HEK293 (cell line): ENCODE measurements at regions not wholly inside any gene's neighbourhood (a gene's known extent, or its start where the extent isn't known, plus 50 kb on each side); places are given as distances from the start of the nearest gene placed in this dataset.

Source experiments
- BCL11B ChIP-seq: fragments of 450-650 bp; formaldehyde crosslinking; IDR thresholded peaks from 2 replicates; pipeline ENCODE4 v1.5.1; 2016; ENCODE audit warnings: low read depth, missing biosample characterization, missing genetic modification characterization
- GLI2 ChIP-seq: fragments of 450-650 bp; formaldehyde crosslinking; IDR thresholded peaks from 2 replicates; pipeline ENCODE4; 2017; ENCODE audit warnings: missing biosample characterization, missing genetic modification characterization, low read depth, borderline replicate concordance
- HOXC10 ChIP-seq: sonication (generic); formaldehyde crosslinking; IDR thresholded peaks from 2 replicates; pipeline ENCODE4 v1.8.1; 2023; ENCODE audit warnings: mild to moderate bottlenecking, missing genetic modification reagents
- KLF8 ChIP-seq: fragments of 450-650 bp; formaldehyde crosslinking; IDR thresholded peaks from 2 replicates; pipeline ENCODE4 v1.5.1; 2016; ENCODE audit warnings: missing biosample characterization, missing genetic modification characterization
- MEIS1 ChIP-seq: sonication (generic); formaldehyde crosslinking; IDR thresholded peaks from 2 replicates; pipeline ENCODE4 v1.8.1; 2022; ENCODE audit warnings: missing genetic modification reagents, mild to moderate bottlenecking, borderline replicate concordance
- OVOL3 ChIP-seq: fragments of 450-650 bp; formaldehyde crosslinking; IDR thresholded peaks from 2 replicates; pipeline ENCODE4 v1.5.1; 2016; ENCODE audit warnings: missing biosample characterization, missing genetic modification characterization
- RBAK ChIP-seq: fragments of 450-650 bp; formaldehyde crosslinking; IDR thresholded peaks from 2 replicates; pipeline ENCODE4 v1.5.1; 2016; ENCODE audit warnings: missing biosample characterization, missing genetic modification characterization
- ZBTB17 ChIP-seq: fragments of 450-650 bp; formaldehyde crosslinking; IDR thresholded peaks from 2 replicates; pipeline ENCODE4 v1.5.1; 2016; ENCODE audit warnings: missing biosample characterization, missing genetic modification characterization
- ZBTB8A ChIP-seq: fragments of 450-650 bp; formaldehyde crosslinking; IDR thresholded peaks from 2 replicates; pipeline ENCODE4 v1.5.1; 2016; ENCODE audit warnings: missing biosample characterization, missing genetic modification characterization
- ZFP3 ChIP-seq: fragments of 450-650 bp; formaldehyde crosslinking; IDR thresholded peaks from 2 replicates; pipeline ENCODE4 v1.5.1; 2016; ENCODE audit warnings: low read depth, missing biosample characterization, missing genetic modification characterization
- ZFP41 ChIP-seq: fragments of 450-650 bp; formaldehyde crosslinking; IDR thresholded peaks from 2 replicates; pipeline ENCODE4 v1.5.1; 2016; ENCODE audit warnings: missing biosample characterization, missing genetic modification characterization, borderline replicate concordance
- ZNF121 ChIP-seq: fragments of 450-650 bp; formaldehyde crosslinking; IDR thresholded peaks from 2 replicates; pipeline ENCODE4 v1.5.1; 2016; ENCODE audit warnings: missing biosample characterization, missing genetic modification characterization
- ZNF169 ChIP-seq: fragments of 450-650 bp; formaldehyde crosslinking; IDR thresholded peaks from 2 replicates; pipeline ENCODE4 v1.5.1; 2016; ENCODE audit warnings: missing biosample characterization, missing genetic modification characterization
- ZNF2 ChIP-seq: fragments of 450-650 bp; formaldehyde crosslinking; IDR thresholded peaks from 2 replicates; pipeline ENCODE4 v1.5.1; 2016; ENCODE audit warnings: missing biosample characterization, missing genetic modification characterization
- ZNF211 ChIP-seq: fragments of 450-650 bp; formaldehyde crosslinking; IDR thresholded peaks from 2 replicates; pipeline ENCODE4 v1.5.1; 2016; ENCODE audit warnings: low read depth, missing biosample characterization, missing genetic modification characterization
- ZNF274 ChIP-seq, 2 experiments: fragments of 200-500 bp in 1 of 2; fragments of 450-650 bp in 1 of 2; sonication (Bioruptor generic) in 1 of 2; formaldehyde crosslinking in 1 of 2; IDR thresholded peaks; 2 replicates each; pipeline versions ENCODE4 v1.5.1 to v1.6.1; 2014 to 2016; ENCODE audit warnings: borderline replicate concordance in 1 of 2, inconsistent platforms in 1 of 2, low read length in 1 of 2, missing biosample characterization in 1 of 2, missing genetic modification characterization in 1 of 2
- ZNF416 ChIP-seq: fragments of 450-650 bp; formaldehyde crosslinking; IDR thresholded peaks from 2 replicates; pipeline ENCODE4 v1.5.1; 2016; ENCODE audit warnings: missing biosample characterization, missing genetic modification characterization
- ZNF423 ChIP-seq: fragments of 450-650 bp; formaldehyde crosslinking; IDR thresholded peaks from 2 replicates; pipeline ENCODE4 v1.5.1; 2016; ENCODE audit warnings: missing biosample characterization, missing genetic modification characterization
- ZNF426 ChIP-seq: fragments of 450-650 bp; formaldehyde crosslinking; IDR thresholded peaks from 2 replicates; pipeline ENCODE4 v1.5.1; 2017; ENCODE audit warnings: missing biosample characterization, missing genetic modification characterization, mild to moderate bottlenecking, inconsistent platforms, moderate library complexity
- ZNF433 ChIP-seq: fragments of 450-650 bp; formaldehyde crosslinking; IDR thresholded peaks from 2 replicates; pipeline ENCODE4 v1.5.1; 2016; ENCODE audit warnings: missing biosample characterization, missing genetic modification characterization, low read depth
- ZNF501 ChIP-seq: fragments of 450-650 bp; formaldehyde crosslinking; IDR thresholded peaks from 2 replicates; pipeline ENCODE4 v1.5.1; 2016; ENCODE audit warnings: missing biosample characterization, missing genetic modification characterization
- ZNF521 ChIP-seq: fragments of 450-650 bp; formaldehyde crosslinking; IDR thresholded peaks from 2 replicates; pipeline ENCODE4 v1.5.1; 2017; ENCODE audit warnings: missing biosample characterization, mild to moderate bottlenecking, missing genetic modification characterization
- ZNF549 ChIP-seq: fragments of 450-650 bp; IDR thresholded peaks from 2 replicates; pipeline ENCODE4 v1.5.1; 2018; ENCODE audit warnings: missing biosample characterization, missing genetic modification characterization, mild to moderate bottlenecking, inconsistent platforms, moderate library complexity
- ZNF600 ChIP-seq: fragments of 450-650 bp; formaldehyde crosslinking; IDR thresholded peaks from 2 replicates; pipeline ENCODE4 v1.5.1; 2016; ENCODE audit warnings: missing biosample characterization, missing genetic modification characterization
- ZNF610 ChIP-seq: fragments of 450-650 bp; formaldehyde crosslinking; IDR thresholded peaks from 2 replicates; pipeline ENCODE4 v1.5.1; 2016; ENCODE audit warnings: missing biosample characterization, missing genetic modification characterization, borderline replicate concordance
- ZNF621 ChIP-seq: fragments of 450-650 bp; formaldehyde crosslinking; IDR thresholded peaks from 2 replicates; pipeline ENCODE4 v1.5.1; 2017; ENCODE audit warnings: missing biosample characterization, missing genetic modification characterization
- ZNF747 ChIP-seq: fragments of 450-650 bp; formaldehyde crosslinking; IDR thresholded peaks from 2 replicates; pipeline ENCODE4 v1.5.1; 2016; ENCODE audit warnings: missing biosample characterization, missing genetic modification characterization
- ZNF76 ChIP-seq: fragments of 450-650 bp; formaldehyde crosslinking; IDR thresholded peaks from 2 replicates; pipeline ENCODE4; 2016; ENCODE audit warnings: low read depth, missing biosample characterization, missing genetic modification characterization, borderline replicate concordance
- ZNF777 ChIP-seq: fragments of 450-650 bp; formaldehyde crosslinking; IDR thresholded peaks from 2 replicates; pipeline ENCODE4 v1.5.1; 2017; ENCODE audit warnings: missing biosample characterization, missing genetic modification characterization, borderline replicate concordance
- TF ChIP-seq, protein P1 (sequence below): fragments of 450-650 bp; formaldehyde crosslinking; IDR thresholded peaks from 2 replicates; pipeline ENCODE4 v1.5.1; 2017; ENCODE audit warnings: missing biosample characterization, missing genetic modification characterization
- TF ChIP-seq, protein P2 (sequence below): fragments of 450-650 bp; formaldehyde crosslinking; IDR thresholded peaks from 2 replicates; pipeline ENCODE4 v1.5.1; 2017; ENCODE audit warnings: missing biosample characterization, missing genetic modification characterization
- TF ChIP-seq, protein P3 (sequence below): fragments of 450-650 bp; formaldehyde crosslinking; IDR thresholded peaks from 2 replicates; pipeline ENCODE4 v1.5.1; 2016; ENCODE audit warnings: missing biosample characterization, missing genetic modification characterization, low read depth
- TF ChIP-seq, protein P4 (sequence below): fragments of 450-650 bp; formaldehyde crosslinking; IDR thresholded peaks from 2 replicates; pipeline ENCODE4 v1.5.1; 2016; ENCODE audit warnings: missing biosample characterization, missing genetic modification characterization

DNA sequence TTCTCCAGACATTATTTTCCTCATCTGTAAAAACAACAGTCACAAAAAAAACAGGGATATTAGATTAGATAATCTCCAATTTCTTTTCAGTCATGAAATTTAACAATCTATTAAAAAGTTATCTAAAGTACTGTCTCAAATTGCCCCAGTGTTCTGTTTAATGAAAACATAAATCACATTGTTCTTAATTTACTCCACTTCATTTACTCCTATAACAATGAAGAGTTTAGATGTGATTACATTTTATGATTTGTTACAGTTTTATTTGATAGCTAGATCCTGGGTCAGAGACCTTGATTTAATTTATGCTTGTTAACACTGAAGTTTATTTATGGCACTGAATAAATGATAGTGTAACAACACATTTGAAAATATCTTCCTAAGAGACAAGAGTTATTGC lies 230.2 kb upstream of the TRPC4 start (continued):
- TF ChIP-seq HOXC10 (CRISPR knock-in tag) (no peak), ZNF2 (tag by site-specific recombination) (no peak), ZNF549 (tag by site-specific recombination) (no peak), ZNF423 (tag by site-specific recombination) (0 out of 2 replicates have a peak, but pooled peaks have one; percentile 13), MEIS1 (CRISPR knock-in tag) (no peak), BCL11B (peak; percentile 96), ZNF501 (tag by site-specific recombination) (no peak), ZNF211 (tag by site-specific recombination) (no peak), ZBTB8A (no peak), ZNF121 (tag by site-specific recombination) (no peak), ZNF600 (tag by site-specific recombination) (no peak), ZNF274 (IDR thresholded peaks at IDR 0.05; ENCODE audit: low read length) (no peak), ZNF274 (tag by site-specific recombination; IDR thresholded peaks at IDR 0.05; ENCODE audit: borderline replicate concordance) (no peak), GLI2 (tag by site-specific recombination) (peak; percentile 7; the same call in 1 of the 2 replicates), ZNF747 (tag by site-specific recombination) (no peak), ZNF610 (tag by site-specific recombination) (no peak), OVOL3 (tag by site-specific recombination) (no peak), ZNF433 (no peak), ZFP41 (no peak), ZNF76 (no peak), ZFP3 (no peak), KLF8 (tag by site-specific recombination) (no peak), ZNF777 (tag by site-specific recombination) (no peak), ZNF621 (tag by site-specific recombination) (no peak), ZBTB17 (no peak), RBAK (no peak), ZNF169 (tag by site-specific recombination) (no peak), ZNF521 (tag by site-specific recombination) (no peak), ZNF416 (tag by site-specific recombination) (no peak), ZNF426 (no peak)
- TF ChIP-seq, protein P1, sequence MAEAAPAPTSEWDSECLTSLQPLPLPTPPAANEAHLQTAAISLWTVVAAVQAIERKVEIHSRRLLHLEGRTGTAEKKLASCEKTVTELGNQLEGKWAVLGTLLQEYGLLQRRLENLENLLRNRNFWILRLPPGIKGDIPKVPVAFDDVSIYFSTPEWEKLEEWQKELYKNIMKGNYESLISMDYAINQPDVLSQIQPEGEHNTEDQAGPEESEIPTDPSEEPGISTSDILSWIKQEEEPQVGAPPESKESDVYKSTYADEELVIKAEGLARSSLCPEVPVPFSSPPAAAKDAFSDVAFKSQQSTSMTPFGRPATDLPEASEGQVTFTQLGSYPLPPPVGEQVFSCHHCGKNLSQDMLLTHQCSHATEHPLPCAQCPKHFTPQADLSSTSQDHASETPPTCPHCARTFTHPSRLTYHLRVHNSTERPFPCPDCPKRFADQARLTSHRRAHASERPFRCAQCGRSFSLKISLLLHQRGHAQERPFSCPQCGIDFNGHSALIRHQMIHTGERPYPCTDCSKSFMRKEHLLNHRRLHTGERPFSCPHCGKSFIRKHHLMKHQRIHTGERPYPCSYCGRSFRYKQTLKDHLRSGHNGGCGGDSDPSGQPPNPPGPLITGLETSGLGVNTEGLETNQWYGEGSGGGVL (tag by site-specific recombination), result no peak
- TF ChIP-seq, protein P2, sequence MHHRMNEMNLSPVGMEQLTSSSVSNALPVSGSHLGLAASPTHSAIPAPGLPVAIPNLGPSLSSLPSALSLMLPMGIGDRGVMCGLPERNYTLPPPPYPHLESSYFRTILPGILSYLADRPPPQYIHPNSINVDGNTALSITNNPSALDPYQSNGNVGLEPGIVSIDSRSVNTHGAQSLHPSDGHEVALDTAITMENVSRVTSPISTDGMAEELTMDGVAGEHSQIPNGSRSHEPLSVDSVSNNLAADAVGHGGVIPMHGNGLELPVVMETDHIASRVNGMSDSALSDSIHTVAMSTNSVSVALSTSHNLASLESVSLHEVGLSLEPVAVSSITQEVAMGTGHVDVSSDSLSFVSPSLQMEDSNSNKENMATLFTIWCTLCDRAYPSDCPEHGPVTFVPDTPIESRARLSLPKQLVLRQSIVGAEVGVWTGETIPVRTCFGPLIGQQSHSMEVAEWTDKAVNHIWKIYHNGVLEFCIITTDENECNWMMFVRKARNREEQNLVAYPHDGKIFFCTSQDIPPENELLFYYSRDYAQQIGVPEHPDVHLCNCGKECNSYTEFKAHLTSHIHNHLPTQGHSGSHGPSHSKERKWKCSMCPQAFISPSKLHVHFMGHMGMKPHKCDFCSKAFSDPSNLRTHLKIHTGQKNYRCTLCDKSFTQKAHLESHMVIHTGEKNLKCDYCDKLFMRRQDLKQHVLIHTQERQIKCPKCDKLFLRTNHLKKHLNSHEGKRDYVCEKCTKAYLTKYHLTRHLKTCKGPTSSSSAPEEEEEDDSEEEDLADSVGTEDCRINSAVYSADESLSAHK (tag by site-specific recombination), result 0 out of 2 replicates have a peak, but pooled peaks have one; percentile 25
- TF ChIP-seq, protein P3, sequence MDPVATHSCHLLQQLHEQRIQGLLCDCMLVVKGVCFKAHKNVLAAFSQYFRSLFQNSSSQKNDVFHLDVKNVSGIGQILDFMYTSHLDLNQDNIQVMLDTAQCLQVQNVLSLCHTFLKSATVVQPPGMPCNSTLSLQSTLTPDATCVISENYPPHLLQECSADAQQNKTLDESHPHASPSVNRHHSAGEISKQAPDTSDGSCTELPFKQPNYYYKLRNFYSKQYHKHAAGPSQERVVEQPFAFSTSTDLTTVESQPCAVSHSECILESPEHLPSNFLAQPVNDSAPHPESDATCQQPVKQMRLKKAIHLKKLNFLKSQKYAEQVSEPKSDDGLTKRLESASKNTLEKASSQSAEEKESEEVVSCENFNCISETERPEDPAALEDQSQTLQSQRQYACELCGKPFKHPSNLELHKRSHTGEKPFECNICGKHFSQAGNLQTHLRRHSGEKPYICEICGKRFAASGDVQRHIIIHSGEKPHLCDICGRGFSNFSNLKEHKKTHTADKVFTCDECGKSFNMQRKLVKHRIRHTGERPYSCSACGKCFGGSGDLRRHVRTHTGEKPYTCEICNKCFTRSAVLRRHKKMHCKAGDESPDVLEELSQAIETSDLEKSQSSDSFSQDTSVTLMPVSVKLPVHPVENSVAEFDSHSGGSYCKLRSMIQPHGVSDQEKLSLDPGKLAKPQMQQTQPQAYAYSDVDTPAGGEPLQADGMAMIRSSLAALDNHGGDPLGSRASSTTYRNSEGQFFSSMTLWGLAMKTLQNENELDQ (tag by site-specific recombination), result no peak; the same call in 1 of the 2 replicates
- TF ChIP-seq, protein P4, sequence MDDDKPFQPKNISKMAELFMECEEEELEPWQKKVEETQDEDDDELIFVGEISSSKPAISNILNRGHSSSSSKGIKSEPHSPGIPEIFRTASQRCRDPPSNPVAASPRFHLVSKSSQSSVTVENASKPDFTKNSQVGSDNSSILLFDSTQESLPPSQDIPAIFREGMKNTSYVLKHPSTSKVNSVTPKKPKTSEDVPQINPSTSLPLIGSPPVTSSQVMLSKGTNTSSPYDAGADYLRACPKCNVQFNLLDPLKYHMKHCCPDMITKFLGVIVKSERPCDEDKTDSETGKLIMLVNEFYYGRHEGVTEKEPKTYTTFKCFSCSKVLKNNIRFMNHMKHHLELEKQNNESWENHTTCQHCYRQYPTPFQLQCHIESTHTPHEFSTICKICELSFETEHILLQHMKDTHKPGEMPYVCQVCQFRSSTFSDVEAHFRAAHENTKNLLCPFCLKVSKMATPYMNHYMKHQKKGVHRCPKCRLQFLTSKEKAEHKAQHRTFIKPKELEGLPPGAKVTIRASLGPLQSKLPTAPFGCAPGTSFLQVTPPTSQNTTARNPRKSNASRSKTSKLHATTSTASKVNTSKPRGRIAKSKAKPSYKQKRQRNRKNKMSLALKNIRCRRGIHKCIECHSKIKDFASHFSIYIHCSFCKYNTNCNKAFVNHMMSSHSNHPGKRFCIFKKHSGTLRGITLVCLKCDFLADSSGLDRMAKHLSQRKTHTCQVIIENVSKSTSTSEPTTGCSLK, result no peak
